Stomach (tissue), 4 donors: ENCODE measurements at regions not wholly inside any gene's neighbourhood (a gene's known extent, or its start where the extent isn't known, plus 50 kb on each side); places are given as distances from the start of the nearest gene placed in this dataset.

Source experiments
- CTCF ChIP-seq, 7 experiments: fragments of 450-650 bp in 4 of 7; fragments of 200-600 bp in 3 of 7; sonication (generic) in 3 of 7; IDR thresholded peaks; one replicate each; pipeline ENCODE4 v1.5.1; 2016 to 2019; ENCODE audit warnings: antibody characterized with exemption in 7 of 7, control low read depth in 2 of 7, mild to moderate bottlenecking in 1 of 7
- EP300 ChIP-seq: sonication (generic); formaldehyde crosslinking; IDR thresholded peaks from one replicate; pipeline ENCODE4 v1.6.1; 2017; ENCODE audit warnings: antibody characterized with exemption

DNA sequence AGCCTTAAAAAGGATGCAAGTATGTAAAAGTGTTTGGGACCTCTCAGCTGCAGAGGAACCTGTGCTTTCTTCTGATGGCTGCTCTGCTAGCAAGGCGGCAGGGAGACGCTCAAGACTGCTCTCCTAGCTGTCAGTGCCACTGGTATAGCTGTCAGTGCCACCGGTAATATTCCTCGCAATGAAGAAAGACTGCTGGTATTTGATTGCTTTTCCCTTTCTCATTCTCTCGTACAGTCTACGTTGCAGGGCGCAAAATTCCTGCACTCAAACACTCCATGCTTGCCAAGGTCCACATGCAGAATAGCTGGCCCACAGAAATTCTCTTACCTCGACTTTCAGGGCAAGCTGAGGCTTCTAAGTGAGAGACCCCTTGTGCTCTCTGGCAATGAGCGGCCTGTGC, 432.6 kb upstream of the KLF6 start:
- TF ChIP-seq CTCF (IDR thresholded peaks at IDR 0.05) (no peak), EP300 (no peak)
